ENCODE measurements at regions not wholly inside any gene's neighbourhood (a gene's known extent, or its start where the extent isn't known, plus 50 kb on each side); places are given as distances from the start of the nearest gene placed in this dataset.

DNA sequence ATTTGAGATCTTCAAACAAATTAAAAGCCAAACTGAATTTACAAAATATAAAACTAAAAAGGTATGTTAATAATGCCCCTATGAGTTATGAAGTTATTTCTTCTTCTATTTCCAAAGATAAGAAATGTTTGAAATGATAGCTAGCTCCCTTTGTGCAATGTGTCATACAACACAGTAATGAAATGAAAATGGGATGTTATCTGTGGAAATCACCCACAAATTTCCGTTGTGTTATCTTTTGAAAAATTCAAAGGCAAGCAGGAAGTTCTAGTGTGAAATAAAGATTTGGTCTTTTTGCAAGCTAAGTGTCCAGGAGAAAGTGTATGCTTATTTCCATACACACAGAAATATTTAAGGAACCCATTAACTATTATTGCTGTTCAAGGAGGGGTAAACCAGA, 375.3 kb upstream of the PRR16 start:
- TF ChIP-seq ZNF607 (CRISPR knock-in tag; IDR thresholded peaks at IDR 0.05; ENCODE audit: borderline replicate concordance) (no peak), TBP (CRISPR knock-in tag; IDR thresholded peaks at IDR 0.05) (no peak), SATB2 (CRISPR knock-in tag; IDR thresholded peaks at IDR 0.05) (no peak), MED1 (CRISPR knock-in tag; IDR thresholded peaks at IDR 0.05) (no peak), CEBPB (IDR thresholded peaks at IDR 0.05; ENCODE audit: borderline replicate concordance, low read depth, low read length) (no peak), KDM2A (CRISPR knock-in tag; IDR thresholded peaks at IDR 0.05; ENCODE audit: borderline replicate concordance, low read depth) (no peak)
- TF ChIP-seq, protein P1, sequence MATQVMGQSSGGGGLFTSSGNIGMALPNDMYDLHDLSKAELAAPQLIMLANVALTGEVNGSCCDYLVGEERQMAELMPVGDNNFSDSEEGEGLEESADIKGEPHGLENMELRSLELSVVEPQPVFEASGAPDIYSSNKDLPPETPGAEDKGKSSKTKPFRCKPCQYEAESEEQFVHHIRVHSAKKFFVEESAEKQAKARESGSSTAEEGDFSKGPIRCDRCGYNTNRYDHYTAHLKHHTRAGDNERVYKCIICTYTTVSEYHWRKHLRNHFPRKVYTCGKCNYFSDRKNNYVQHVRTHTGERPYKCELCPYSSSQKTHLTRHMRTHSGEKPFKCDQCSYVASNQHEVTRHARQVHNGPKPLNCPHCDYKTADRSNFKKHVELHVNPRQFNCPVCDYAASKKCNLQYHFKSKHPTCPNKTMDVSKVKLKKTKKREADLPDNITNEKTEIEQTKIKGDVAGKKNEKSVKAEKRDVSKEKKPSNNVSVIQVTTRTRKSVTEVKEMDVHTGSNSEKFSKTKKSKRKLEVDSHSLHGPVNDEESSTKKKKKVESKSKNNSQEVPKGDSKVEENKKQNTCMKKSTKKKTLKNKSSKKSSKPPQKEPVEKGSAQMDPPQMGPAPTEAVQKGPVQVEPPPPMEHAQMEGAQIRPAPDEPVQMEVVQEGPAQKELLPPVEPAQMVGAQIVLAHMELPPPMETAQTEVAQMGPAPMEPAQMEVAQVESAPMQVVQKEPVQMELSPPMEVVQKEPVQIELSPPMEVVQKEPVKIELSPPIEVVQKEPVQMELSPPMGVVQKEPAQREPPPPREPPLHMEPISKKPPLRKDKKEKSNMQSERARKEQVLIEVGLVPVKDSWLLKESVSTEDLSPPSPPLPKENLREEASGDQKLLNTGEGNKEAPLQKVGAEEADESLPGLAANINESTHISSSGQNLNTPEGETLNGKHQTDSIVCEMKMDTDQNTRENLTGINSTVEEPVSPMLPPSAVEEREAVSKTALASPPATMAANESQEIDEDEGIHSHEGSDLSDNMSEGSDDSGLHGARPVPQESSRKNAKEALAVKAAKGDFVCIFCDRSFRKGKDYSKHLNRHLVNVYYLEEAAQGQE (IDR thresholded peaks at IDR 0.05; ENCODE audit: borderline replicate concordance in 1 of 2, low read depth in 1 of 2, low read length in 2 of 2), result no peak

All from HepG2 (cell line).